ENCODE measurements at regions not wholly inside any gene's neighbourhood (a gene's known extent, or its start where the extent isn't known, plus 50 kb on each side); places are given as distances from the start of the nearest gene placed in this dataset.

DNA sequence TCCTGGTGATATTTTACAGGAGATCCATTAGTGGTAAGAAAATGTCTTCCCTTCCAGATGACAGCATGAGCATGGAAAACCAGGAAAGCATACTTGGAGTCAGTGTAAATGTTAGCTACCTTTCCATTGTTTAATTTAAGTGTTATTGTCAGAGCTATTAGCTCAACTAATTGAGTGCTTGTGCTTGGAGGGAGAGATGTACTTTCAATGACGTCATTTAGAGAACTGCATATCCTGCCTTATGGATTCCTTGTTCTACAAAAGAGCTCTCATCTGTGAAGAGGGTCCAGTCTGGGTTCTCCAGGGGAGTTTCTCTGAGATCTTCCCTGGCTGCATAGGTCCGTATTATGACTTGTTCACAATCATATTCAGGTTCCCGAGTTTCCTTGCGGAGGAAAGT lies 687.2 kb downstream of the TBL1XR1 start:
- ChIA-PET CTCF (interaction anchor here (2.2 kb wide), 1 partner anchor 155 kb away, joined by 12 read pairs; no protein-coding TSS in a partner anchor), POLR2A (no interaction called here)
- H3K4me1 Mint-ChIP-seq (ENCODE audit: insufficient read depth, unreplicated experiment) = no peaks in the 10 kb centered on the region
- no peak overlapping the region for H3K4me3 Mint-ChIP-seq (ENCODE audit: unreplicated experiment)
- peaks cover 5% of the 10 kb centered on the region for H3K36me3 Mint-ChIP-seq (ENCODE audit: insufficient read depth, unreplicated experiment)
- intact Hi-C loops (cut with micrococcal nuclease) = loop anchor here (5.0 kb wide), 2 partner anchors 1817 to 1877 kb away; no protein-coding TSS in a partner anchor
- H3K27ac Mint-ChIP-seq (ENCODE audit: low read depth, unreplicated experiment) = no peak overlapping the region
- BruUV-seq (replicated peaks) = no TSS peak
- no peak for DNase-seq (ENCODE audit: unreplicated experiment)
- H3K27me3 Mint-ChIP-seq (ENCODE audit: insufficient read depth, unreplicated experiment) = no peaks in the 10 kb centered on the region
- H3K9me3 Mint-ChIP-seq (ENCODE audit: unreplicated experiment) = no peaks in the 10 kb centered on the region
- TF ChIP-seq, protein P1, sequence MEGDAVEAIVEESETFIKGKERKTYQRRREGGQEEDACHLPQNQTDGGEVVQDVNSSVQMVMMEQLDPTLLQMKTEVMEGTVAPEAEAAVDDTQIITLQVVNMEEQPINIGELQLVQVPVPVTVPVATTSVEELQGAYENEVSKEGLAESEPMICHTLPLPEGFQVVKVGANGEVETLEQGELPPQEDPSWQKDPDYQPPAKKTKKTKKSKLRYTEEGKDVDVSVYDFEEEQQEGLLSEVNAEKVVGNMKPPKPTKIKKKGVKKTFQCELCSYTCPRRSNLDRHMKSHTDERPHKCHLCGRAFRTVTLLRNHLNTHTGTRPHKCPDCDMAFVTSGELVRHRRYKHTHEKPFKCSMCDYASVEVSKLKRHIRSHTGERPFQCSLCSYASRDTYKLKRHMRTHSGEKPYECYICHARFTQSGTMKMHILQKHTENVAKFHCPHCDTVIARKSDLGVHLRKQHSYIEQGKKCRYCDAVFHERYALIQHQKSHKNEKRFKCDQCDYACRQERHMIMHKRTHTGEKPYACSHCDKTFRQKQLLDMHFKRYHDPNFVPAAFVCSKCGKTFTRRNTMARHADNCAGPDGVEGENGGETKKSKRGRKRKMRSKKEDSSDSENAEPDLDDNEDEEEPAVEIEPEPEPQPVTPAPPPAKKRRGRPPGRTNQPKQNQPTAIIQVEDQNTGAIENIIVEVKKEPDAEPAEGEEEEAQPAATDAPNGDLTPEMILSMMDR (IDR thresholded peaks at IDR 0.05; ENCODE audit: unreplicated experiment) = no peak

DNA sequence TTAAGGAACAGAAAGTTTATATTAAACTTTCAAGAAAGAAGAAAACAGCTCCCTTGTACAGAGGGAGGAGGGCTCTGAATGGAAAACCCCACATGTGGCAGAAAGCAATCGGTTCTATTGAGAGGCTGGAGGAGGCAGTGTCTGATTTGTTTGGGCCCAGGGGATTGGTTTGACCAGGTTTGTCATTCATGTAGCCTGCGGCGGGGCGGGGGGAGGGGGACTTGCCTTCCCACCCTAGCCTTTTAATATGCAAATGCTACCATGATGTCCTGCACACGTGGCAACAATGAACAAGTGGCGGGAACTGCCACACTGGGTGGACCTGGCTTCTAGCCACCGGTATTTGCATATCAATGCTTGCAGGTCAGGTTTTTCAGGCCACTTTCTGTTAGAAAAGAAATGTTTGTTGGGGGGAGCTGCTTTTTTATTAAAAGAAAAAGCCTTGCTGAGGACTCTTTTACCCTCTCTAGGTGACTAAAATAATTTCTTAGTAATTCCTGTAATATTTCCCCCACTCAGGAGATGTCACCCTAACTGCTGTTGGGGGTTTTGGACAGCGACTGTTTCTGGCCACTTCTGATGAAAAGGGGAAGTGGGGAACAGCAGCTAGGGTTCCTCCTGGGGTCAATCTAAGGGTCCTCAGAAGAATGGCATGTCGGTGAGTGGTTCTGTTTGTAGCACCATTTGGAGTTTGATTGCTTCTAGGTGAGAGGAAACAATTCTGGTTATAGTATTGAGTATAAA lies 691.2 kb downstream of the TBL1XR1 start:
- POLR2A ChIA-PET = no interaction called here
- CTCF ChIA-PET = no interaction called here
- Mint-ChIP-seq H3K4me3 (ENCODE audit: unreplicated experiment) (no peak overlapping the region), H3K9me3 (ENCODE audit: unreplicated experiment) (no peaks in the 10 kb centered on the region), H3K27me3 (ENCODE audit: insufficient read depth, unreplicated experiment) (no peaks in the 10 kb centered on the region), H3K27ac (ENCODE audit: low read depth, unreplicated experiment) (no peak overlapping the region), H3K36me3 (ENCODE audit: insufficient read depth, unreplicated experiment) (no peaks in the 10 kb centered on the region), H3K4me1 (ENCODE audit: insufficient read depth, unreplicated experiment) (no peaks in the 10 kb centered on the region)
- TF ChIP-seq, protein P1 (IDR thresholded peaks at IDR 0.05; ENCODE audit: unreplicated experiment) = no peak
- intact Hi-C loops (cut with micrococcal nuclease) = no loop called here
- no peak for DNase-seq (ENCODE audit: unreplicated experiment)
- no TSS peak for BruUV-seq (replicated peaks)

DNA sequence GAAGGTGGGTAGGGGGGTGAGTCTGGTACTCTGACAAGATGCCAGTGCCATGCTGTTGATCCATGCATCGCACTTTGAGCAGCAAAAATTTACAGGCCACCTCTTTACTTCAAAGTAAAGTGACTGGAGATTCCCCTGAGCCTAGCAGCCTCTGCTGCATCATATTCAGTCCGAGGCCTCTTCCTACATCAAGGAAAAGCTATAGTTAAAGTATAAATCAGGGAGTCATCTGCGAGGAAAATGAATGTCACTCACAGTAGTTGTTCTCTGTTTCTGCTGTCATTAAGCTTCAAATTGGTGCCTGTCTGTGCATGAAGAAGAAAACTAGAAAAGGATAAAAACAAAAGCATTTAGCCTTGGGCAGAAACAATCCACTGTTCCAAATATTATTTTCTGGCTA lies 706.2 kb downstream of the TBL1XR1 start:
- TF ChIP-seq, protein P1 (IDR thresholded peaks at IDR 0.05; ENCODE audit: unreplicated experiment) = no peak
- H3K4me3 Mint-ChIP-seq (ENCODE audit: unreplicated experiment) = no peak overlapping the region
- BruUV-seq (replicated peaks) = no TSS peak
- H3K27me3 Mint-ChIP-seq (ENCODE audit: insufficient read depth, unreplicated experiment) = no peaks in the 10 kb centered on the region
- no peaks in the 10 kb centered on the region for H3K4me1 Mint-ChIP-seq (ENCODE audit: insufficient read depth, unreplicated experiment)
- DNase-seq (ENCODE audit: unreplicated experiment) = no peak
- POLR2A ChIA-PET = no interaction called here
- CTCF ChIA-PET = interaction anchor here (1.2 kb wide), 1 partner anchor 24 kb away, joined by 3 read pairs; no protein-coding TSS in a partner anchor
- H3K36me3 Mint-ChIP-seq (ENCODE audit: insufficient read depth, unreplicated experiment) = no peaks in the 10 kb centered on the region
- no peak overlapping the region for H3K27ac Mint-ChIP-seq (ENCODE audit: low read depth, unreplicated experiment)
- intact Hi-C loops (cut with micrococcal nuclease) = no loop called here
- H3K9me3 Mint-ChIP-seq (ENCODE audit: unreplicated experiment) = no peaks in the 10 kb centered on the region

DNA sequence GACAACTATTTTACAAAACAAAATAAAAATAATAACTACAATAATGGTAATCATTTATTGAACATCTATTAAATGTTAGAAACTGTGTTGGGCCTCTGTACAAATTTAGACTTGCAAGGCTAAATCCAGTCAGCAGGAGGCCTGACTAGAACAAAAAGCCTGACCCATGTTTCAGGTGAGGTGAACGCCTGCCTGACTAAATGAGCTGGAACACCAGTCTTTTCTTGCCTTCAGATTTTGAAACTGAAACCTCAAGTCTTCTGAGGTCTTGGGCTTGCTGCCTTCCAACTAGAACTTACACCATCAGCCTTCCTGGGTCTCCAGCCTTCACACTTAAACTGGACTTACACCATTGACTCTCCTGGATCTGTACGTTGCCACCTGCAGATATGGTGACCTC lies 706.9 kb downstream of the TBL1XR1 start:
- intact Hi-C loops (cut with micrococcal nuclease) = no loop called here

More for the DNA sequence above, 706.9 kb downstream of the TBL1XR1 start:
- ChIA-PET POLR2A (no interaction called here), CTCF (no interaction called here)
- Mint-ChIP-seq H3K27ac (ENCODE audit: low read depth, unreplicated experiment) (no peak overlapping the region), H3K36me3 (ENCODE audit: insufficient read depth, unreplicated experiment) (no peaks in the 10 kb centered on the region), H3K27me3 (ENCODE audit: insufficient read depth, unreplicated experiment) (no peaks in the 10 kb centered on the region), H3K4me3 (ENCODE audit: unreplicated experiment) (no peak overlapping the region), H3K4me1 (ENCODE audit: insufficient read depth, unreplicated experiment) (no peaks in the 10 kb centered on the region), H3K9me3 (ENCODE audit: unreplicated experiment) (no peaks in the 10 kb centered on the region)
- TF ChIP-seq, protein P1 (IDR thresholded peaks at IDR 0.05; ENCODE audit: unreplicated experiment) = no peak
- BruUV-seq (replicated peaks) = no TSS peak
- no peak for DNase-seq (ENCODE audit: unreplicated experiment)

Measured in MCF 10A (cell line).